HEK293 (cell line): ENCODE measurements at regions not wholly inside any gene's neighbourhood (a gene's known extent, or its start where the extent isn't known, plus 50 kb on each side); places are given as distances from the start of the nearest gene placed in this dataset.

Experiments used
- ATF2 ChIP-seq: fragments of 450-650 bp; formaldehyde crosslinking; IDR thresholded peaks from 2 replicates; pipeline ENCODE4 v1.5.1; 2016; ENCODE audit warnings: missing biosample characterization, missing genetic modification characterization, low read depth
- CTCF ChIP-seq: fragments of 450-650 bp; formaldehyde crosslinking; IDR thresholded peaks from 2 replicates; pipeline ENCODE4 v1.5.1; 2016; ENCODE audit warnings: missing biosample characterization, missing genetic modification characterization
- HOXA7 ChIP-seq: sonication (generic); formaldehyde crosslinking; IDR thresholded peaks from 2 replicates; pipeline ENCODE4 v1.8.1; 2022; ENCODE audit warnings: missing genetic modification reagents, borderline replicate concordance
- REST ChIP-seq: fragments of 450-650 bp; formaldehyde crosslinking; IDR thresholded peaks from 2 replicates; pipeline ENCODE4 v1.5.1; 2016; ENCODE audit warnings: missing biosample characterization, missing genetic modification characterization
- TCF7L2 ChIP-seq: IDR thresholded peaks from 2 replicates; pipeline ENCODE4 v1.6.1; 2011; ENCODE audit warnings: low read depth, mild to moderate bottlenecking, inconsistent platforms, low read length, moderate library complexity, borderline replicate concordance
- ZNF138 ChIP-seq: fragments of 450-650 bp; formaldehyde crosslinking; IDR thresholded peaks from 2 replicates; pipeline ENCODE4 v1.5.1; 2016; ENCODE audit warnings: missing biosample characterization, missing genetic modification characterization, borderline replicate concordance
- ZNF391 ChIP-seq: fragments of 450-650 bp; formaldehyde crosslinking; IDR thresholded peaks from 2 replicates; pipeline ENCODE4 v1.5.1; 2016; ENCODE audit warnings: low read depth, missing biosample characterization, missing genetic modification characterization, borderline replicate concordance
- ZNF501 ChIP-seq: fragments of 450-650 bp; formaldehyde crosslinking; IDR thresholded peaks from 2 replicates; pipeline ENCODE4 v1.5.1; 2016; ENCODE audit warnings: missing biosample characterization, missing genetic modification characterization

- TF ChIP-seq TCF7L2 (no peak), CTCF (tag by site-specific recombination) (no peak), ZNF391 (no peak), HOXA7 (CRISPR knock-in tag) (no peak), ZNF501 (tag by site-specific recombination) (no peak), ZNF138 (tag by site-specific recombination) (no peak), ATF2 (tag by site-specific recombination) (no peak), REST (tag by site-specific recombination) (no peak)
These were observed 232.5 kb upstream of the MSX2 start for GRCh38 chr5:174491761-174492350.
